GM18505 (cell line): ENCODE measurements at regions not wholly inside any gene's neighbourhood (a gene's known extent, or its start where the extent isn't known, plus 50 kb on each side); places are given as distances from the start of the nearest gene placed in this dataset.
"Not testable (repeated sequence)": the region's sequence is repeated elsewhere in the genome, so short reads cannot be mapped to it uniquely, and the experiment has no call there.

ENCODE experiments used
- ATAC-seq: cut with Tn5 transposase; IDR thresholded peaks from one replicate; pipeline ENCODE4 v1.9.1; 2021; ENCODE audit not compliant: unreplicated experiment
- POLR2A ChIP-seq: IDR thresholded peaks from 4 replicates; pipeline ENCODE4 v1.6.1; 2011; ENCODE audit warnings: borderline replicate concordance; ENCODE audit not compliant: insufficient read depth, insufficient read length; ENCODE audit errors: extremely low read depth

DNA sequence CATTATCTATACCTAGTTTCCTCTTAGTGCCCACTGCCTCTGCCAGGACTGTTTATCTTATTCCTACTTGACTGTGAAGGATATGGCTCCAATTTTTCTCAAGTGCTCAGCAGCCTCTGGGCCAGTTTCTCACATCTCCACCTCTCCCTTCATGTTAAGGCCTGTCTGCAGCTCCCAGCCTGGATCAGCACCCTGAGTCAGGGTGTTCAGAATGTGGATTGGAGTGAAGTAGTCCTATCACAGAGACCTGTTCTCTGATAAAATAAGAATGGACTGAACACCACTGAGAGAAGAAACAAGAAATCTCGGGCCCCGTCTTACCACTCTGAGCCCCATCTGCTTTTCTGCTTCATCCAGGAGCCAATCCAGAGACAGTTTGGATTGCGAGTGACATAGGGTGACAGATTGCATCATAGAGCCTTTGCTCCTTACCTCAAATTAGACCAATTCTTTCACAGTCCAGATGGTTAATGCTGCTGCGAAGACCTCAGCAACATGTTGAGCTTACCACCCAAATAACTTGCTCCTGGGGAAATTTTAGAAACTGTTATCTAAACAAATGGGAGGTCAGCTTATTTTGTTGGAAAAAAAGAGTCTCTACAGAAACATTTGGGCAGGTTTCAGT lies 473.1 kb downstream of the PDZRN4 start:
- no peak for ATAC-seq
- no peak for TF ChIP-seq POLR2A

DNA sequence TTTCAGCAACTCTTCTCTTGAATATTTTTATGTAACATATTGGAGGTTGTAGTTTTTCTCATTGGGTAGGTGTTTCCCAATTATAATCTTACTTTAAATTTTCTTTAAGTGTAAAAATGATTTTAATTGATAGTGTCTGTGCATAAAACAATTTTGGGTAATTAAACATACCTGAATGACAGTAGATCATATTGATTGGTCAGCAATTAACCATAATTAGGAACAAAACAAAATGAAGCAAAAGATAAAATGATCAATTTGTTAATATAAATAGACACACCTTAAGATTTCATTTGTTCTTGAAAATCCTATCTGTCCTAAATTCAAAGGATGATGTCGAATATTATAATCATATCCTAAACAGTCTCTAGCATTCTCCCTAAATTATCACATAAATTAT lies 468.3 kb downstream of the PDZRN4 start:
- no peak for ATAC-seq
- no peak for TF ChIP-seq POLR2A

DNA sequence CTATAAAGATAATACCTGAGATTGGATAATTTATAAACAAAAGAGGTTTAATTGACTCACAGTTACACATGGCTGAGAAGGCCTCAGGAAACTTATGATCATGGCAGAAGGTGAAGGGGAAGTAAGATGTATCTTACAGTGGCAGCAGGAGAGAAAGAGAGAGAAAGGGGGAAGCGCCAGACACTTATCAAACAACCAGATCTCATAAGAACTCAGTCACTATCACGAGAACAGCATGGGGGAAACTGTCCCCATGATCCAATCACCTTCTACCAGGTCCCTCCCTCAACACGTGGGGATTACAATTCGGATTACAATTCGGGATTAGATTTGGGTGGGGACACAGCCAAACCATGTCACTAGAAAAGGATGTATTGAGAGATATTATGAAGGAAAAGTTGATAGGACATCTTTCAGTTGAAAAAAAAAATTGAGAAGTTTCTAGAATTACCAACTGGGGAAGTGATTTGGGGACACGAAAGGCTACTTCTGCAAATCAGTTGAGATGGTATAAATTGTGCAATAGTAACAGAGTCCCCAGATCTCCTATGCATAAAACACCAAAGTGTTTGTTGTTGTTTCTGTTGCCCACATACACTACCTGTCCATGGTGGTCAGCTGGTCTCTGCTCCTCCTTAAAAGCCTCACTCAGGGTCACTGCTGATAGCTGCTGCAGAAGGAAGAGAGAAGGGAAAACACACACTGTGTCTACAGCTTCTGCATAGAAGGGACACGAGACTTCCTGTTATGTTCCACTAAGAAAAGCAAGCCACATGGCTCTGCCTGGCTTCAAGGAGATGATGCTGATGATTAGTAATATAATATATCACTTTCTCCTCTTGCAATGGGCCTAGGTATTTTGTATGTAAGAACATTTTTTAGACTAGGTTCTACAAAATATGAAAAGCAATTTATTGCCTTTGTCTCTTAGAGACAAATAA lies 465.5 kb downstream of the PDZRN4 start:
- ATAC-seq: no peak
- TF ChIP-seq POLR2A: no peak

DNA sequence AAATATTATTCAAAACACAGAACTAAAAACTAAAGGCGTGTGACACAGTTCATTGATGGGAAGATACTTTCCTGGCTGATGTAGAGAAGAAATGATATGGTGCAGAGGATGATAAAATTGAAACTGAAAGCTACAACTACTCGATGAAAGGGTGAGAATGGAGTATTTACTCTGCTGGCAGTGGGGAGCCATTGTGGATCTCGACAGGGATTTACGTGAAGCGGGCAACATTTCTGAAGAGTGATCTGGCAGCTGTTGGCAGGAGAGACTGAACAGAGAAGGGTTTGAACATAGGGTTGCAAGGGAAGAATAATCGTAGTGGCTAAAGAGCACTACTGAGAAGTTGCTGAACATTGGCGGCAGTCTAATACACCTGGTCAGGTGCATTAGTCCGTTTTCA lies 464.9 kb downstream of the PDZRN4 start:
- no peak for TF ChIP-seq POLR2A
- ATAC-seq: no peak

DNA sequence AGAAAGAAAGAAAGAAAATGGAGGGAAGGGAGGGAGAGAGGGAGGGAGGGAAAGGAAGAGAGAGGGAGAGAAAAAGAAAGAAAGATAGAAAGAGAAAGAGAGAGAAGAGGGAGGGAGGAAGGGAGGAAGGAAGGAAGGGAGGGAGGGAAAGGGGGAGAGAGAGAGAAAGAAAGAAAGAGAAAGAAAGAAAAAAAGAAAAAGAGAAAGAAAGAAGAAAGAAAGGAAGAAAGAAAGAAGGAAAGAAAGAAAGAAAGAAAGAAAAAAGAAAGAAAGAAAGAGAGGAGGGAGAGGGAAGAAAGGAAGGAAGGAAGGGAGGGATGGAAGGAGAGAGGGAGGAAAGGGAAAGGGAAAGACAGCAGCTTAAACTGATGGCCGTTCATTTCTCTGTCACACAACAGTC lies 457.5 kb downstream of the PDZRN4 start:
- TF ChIP-seq POLR2A: no peak
- no peak for ATAC-seq

DNA sequence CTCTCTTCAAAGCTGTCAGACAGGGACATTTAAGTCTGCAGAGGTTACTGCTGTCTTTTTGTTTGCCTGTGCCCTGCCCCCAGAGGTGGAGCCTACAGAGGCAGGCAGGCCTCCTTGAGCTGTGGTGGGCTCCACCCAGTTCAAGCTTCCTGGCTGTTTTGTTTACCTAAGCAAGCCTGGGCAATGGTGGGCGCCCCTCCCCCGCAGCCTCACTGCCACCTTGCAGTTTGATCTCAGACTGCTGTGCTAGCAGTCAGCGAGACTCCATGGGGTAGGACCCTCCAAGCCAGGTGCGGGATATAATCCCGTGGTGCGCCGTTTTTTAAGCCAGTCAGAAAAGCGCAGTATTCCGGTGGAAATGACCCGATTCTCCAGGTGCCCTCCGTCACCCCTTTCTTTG lies 454.7 kb downstream of the PDZRN4 start:
- not testable (repeated sequence) for ATAC-seq

DNA sequence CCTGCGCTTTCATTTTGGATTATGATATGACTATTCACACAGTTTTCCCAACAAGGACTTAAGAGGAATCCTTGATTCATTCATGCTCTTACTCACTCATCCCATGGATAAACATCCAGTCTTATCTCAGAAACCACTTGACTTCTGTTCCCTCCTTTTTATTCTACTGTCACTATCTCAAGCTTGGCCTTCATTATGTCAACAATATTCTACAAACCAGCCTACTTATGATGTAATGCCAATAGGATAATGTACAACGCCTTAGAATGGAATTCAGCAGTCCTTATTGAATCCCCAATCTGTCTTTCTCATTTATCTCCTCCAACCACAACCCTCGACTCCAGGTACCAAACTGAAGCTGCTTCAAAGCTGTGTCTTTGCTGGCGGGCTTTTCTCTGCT lies 448.5 kb downstream of the PDZRN4 start:
- ATAC-seq: no peak
- no peak for TF ChIP-seq POLR2A

DNA sequence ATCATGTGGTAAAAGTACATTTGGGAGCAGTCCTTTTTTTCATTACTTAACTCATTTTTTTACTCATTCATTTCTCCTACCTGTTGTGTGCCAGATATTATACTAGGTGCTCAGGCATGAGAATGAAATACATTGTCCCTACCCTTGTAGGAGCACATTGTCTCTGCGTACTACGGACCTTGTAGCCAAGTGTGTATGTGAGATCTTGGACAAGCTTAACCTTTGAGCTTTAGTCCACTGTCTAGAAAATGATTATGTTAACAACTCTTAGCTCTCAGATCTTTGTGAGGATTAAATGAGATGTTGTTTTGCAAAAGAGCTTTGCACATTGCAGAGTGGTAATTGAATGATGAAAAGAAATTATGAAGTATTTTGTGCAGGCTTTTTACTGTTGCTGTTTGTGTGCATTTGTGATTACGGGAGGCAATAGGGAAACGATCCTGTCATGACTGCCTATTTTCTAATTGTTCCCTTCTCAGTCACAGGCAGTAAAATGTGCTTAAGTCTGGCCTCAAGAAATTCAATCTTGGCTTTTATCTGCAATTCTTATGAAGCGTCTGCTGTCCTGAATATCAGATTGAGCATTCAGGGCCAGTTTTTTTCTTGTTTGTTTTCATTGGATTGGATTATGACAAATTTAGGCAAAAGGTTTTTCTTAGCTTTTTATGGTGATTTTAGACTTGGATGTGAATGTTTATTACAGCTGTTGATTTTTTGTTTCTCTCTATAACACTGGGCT lies 447.7 kb downstream of the PDZRN4 start:
- no peak for ATAC-seq

DNA sequence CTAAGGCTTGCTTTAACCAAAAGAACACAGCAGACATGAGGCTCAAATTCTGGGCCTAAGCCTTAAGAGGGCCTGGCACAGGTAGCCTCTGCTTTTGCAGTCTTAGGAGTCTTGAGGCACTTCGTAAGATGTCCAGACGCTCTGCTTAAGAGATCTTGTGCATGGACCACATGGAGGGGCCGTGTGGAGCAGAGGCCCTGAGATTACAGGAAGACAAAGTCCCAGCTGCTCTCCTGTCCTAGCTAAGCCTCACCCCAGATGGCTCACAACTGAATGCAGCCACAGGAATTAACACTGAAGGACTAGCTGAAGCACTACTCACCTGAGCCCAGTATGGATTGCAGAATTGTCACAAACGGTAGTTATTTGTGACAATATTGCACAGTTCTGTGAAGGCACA lies 446.0 kb downstream of the PDZRN4 start:
- no peak for ATAC-seq
- no peak for TF ChIP-seq POLR2A

More for the DNA sequence above, 447.7 kb downstream of the PDZRN4 start:
- no peak for TF ChIP-seq POLR2A

DNA sequence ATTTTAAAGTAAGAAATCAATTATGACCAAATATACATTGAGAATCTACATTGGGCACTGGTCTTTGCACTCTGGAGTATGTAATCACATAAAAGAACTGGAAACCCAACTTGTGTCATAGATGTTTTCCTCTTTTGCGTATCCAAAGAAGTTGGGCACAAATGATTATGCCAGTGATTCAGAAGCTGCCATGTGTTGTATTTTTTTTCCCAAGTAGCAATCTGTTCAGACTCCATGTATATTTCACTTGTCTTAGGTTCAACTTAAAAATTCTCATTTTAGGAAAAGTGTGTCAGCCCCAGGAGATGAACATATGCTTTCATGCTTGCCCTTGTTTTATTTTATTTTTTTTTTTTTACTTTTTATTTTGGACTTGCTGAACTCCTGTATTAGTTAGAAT lies 441.5 kb downstream of the PDZRN4 start:
- ATAC-seq: no peak
- no peak for TF ChIP-seq POLR2A

DNA sequence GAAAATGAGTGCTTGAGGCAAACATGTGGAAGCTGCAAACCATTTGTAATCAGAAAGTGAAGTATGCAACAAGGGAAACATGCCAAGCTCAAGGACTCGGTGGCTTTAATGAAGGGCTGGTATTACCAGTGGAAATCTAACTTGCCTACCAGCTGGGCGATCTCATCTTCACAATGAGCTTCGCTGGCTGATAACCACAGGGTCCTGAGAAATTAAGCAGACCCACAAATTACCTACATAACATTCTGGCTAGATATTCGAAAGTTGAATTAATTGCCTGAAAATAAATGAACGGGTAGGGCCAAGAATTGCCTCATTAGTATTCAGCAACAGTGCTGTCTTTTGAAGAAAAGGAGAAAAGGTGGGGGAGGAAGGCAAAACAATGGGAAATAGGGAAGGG lies 439.4 kb downstream of the PDZRN4 start:
- no peak for ATAC-seq
- TF ChIP-seq POLR2A: no peak

DNA sequence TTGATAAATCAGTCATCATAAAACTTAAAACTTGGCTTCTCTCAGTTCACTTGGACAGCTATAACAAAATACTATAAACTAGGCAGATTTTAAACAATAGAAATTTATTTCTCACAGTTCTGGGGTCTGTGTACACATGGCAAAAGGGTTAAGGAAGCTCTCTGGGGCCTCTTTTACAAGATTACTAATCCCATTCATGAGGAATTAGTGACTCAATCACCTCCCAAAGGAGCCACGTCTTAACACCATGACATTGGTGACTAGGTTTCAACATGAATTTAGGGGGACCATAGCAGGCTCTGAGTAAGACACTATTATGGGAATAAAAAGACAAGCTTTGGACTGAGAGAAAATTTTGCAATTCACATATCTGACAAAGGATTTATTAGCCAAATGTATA lies 436.5 kb downstream of the PDZRN4 start:
- TF ChIP-seq POLR2A: no peak
- ATAC-seq: no peak
